IPS-18a (cell line): ENCODE measurements at regions not wholly inside any gene's neighbourhood (a gene's known extent, or its start where the extent isn't known, plus 50 kb on each side); places are given as distances from the start of the nearest gene placed in this dataset.

Experiments used
- H3K27ac ChIP-seq: one replicate; pipeline ENCODE4 v1.5.1; 2013; ENCODE audit warnings: low read length
- H3K27me3 ChIP-seq: one replicate; pipeline ENCODE4 v1.6.1; 2013; ENCODE audit warnings: mild to moderate bottlenecking, low read length; ENCODE audit not compliant: control insufficient read depth, insufficient read depth
- H3K36me3 ChIP-seq: one replicate; pipeline ENCODE4 v1.6.1; 2013; ENCODE audit warnings: low read depth, low read length; ENCODE audit not compliant: control insufficient read depth
- H3K4me1 ChIP-seq: one replicate; pipeline ENCODE4 v1.6.1; 2013; ENCODE audit warnings: low read depth, low read length; ENCODE audit not compliant: control insufficient read depth
- H3K4me3 ChIP-seq: one replicate; pipeline ENCODE4 v1.5.1; 2013; ENCODE audit warnings: low read length
- H3K9ac ChIP-seq: one replicate; pipeline ENCODE4 v1.6.1; 2013; ENCODE audit warnings: mild to moderate bottlenecking, low read length, moderate library complexity
- H3K9me3 ChIP-seq: one replicate; pipeline ENCODE4 v1.6.1; 2013; ENCODE audit warnings: low read depth, low read length; ENCODE audit not compliant: control insufficient read depth

DNA sequence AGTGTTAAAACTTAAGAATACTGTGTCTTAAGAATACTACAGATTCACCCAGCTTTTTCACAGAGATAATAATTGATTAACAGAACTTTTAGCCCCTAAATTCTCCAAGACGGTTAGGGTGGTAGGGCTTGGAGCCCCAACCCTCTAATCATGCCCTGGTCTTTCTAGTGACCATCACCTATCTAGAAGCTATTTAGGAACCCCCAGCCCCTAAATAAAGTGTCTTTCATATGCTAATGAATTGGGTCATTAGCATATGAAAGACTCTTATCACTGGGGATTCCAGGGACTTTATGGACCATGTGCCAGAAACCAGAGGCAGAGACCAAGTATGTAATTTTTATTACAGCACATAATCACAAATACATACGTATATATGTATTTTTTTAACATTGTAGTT lies 999.7 kb upstream of the RAG2 start:
- H3K9ac ChIP-seq, result no peak overlapping the region
- peaks cover 16% of the 10 kb centered on the region for H3K4me1 ChIP-seq
- H3K9me3 ChIP-seq, result no peaks in the 10 kb centered on the region
- no peak overlapping the region for H3K27ac ChIP-seq
- H3K27me3 ChIP-seq, result no peaks in the 10 kb centered on the region
- H3K36me3 ChIP-seq, result no peaks in the 10 kb centered on the region
- H3K4me3 ChIP-seq, result no peak overlapping the region

DNA sequence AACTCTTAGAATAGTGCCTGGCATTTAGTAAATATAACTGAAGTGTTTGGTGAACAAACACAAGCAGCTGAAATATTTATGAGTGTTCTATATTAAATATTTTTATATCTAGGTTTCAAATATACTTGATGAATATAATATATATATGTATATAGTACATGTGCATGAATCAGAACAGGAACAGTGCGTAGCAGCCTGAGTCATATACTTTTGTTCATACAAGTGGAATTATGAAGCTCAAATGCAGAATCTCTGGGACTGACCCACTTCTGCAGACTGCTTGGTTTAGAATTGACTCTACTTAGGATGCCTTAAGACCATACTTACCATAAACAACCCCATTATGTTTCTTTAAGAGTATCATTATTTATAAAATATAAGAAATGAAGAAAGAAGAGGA lies 997.8 kb upstream of the RAG2 start:
- Histone ChIP-seq H3K27ac (no peak overlapping the region), H3K9me3 (no peaks in the 10 kb centered on the region), H3K4me3 (no peak overlapping the region), H3K27me3 (no peaks in the 10 kb centered on the region), H3K4me1 (peaks cover 16% of the 10 kb centered on the region), H3K9ac (no peak overlapping the region), H3K36me3 (no peaks in the 10 kb centered on the region)

DNA sequence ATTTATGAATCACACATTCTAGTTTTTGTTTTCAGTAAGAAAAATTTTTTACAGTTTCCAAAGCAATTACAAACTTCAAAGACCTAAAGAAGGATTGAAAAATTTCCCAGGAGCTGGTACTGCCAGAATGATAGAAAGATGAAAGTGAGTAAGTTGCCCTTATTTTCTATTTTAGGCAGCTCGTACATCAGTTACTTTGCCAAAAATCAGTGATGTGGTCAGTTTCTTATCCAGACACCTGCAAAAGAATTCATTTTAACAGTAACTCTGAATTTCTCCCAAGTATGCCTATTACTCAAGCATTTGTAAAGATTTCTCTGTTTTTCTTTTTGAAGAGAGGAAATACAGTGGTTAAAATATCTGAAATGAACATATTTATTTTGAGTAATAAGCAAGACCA lies 976.3 kb upstream of the RAG2 start:
- H3K4me3 ChIP-seq, result no peak overlapping the region
- H3K9me3 ChIP-seq, result no peaks in the 10 kb centered on the region
- no peak overlapping the region for H3K27ac ChIP-seq
- no peak overlapping the region for H3K9ac ChIP-seq
- no peaks in the 10 kb centered on the region for H3K4me1 ChIP-seq
- H3K27me3 ChIP-seq, result no peaks in the 10 kb centered on the region
- H3K36me3 ChIP-seq, result no peaks in the 10 kb centered on the region

DNA sequence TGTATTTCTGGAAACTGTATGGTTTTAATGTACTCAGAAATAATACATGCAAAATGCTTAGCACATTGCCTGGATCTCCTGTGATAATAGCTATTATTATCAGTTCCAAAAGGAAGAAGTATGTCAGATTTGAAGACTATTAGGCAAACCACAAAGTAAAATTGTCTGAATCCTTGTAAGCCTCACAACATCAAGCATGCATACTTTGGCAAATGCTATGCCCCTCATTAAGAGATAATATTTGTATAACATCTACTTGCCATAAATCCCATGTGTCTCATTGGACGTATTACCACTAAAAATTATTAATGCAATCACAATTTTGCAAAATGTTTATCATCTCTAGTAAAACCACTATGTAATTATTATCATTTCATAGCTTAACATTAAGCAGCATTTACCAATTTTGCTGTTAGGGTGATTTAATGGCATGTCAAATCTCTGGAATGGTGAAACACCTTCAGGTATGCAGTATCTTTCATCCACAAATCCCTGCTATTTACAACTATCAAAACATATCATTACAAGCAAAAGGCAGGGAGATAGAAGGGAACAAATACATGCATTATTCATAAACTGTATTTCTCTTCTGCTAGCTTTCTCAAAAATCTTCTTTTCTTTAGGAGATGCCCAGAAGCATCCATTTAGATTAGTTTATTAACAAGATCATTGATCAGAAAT lies 974.6 kb upstream of the RAG2 start:
- Histone ChIP-seq H3K9ac (no peak overlapping the region), H3K9me3 (no peaks in the 10 kb centered on the region), H3K4me3 (no peak overlapping the region), H3K36me3 (no peaks in the 10 kb centered on the region), H3K4me1 (no peaks in the 10 kb centered on the region), H3K27ac (no peak overlapping the region), H3K27me3 (no peaks in the 10 kb centered on the region)

DNA sequence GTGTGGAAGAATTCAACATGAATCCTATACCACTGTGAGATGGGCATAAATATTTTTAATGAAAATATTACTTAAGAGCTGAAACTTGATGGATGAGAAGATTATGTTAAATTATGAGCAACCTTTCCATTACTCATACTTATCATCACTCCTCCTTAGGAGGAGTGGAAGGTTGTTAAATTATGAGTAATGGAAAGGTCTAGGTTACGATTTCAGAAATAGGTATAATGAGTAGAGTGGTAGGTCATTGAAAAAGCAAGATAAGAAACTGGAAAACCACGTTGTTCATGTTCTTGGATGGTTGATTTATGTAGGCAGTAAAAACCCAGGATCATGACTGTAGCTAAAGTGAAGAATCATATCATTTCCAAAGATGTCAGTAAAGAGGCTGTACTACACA lies 973.2 kb upstream of the RAG2 start:
- Histone ChIP-seq H3K4me1 (no peaks in the 10 kb centered on the region), H3K27me3 (no peaks in the 10 kb centered on the region), H3K4me3 (no peak overlapping the region), H3K27ac (no peak overlapping the region), H3K9me3 (peaks cover 4% of the 10 kb centered on the region), H3K9ac (no peak overlapping the region), H3K36me3 (no peaks in the 10 kb centered on the region)

DNA sequence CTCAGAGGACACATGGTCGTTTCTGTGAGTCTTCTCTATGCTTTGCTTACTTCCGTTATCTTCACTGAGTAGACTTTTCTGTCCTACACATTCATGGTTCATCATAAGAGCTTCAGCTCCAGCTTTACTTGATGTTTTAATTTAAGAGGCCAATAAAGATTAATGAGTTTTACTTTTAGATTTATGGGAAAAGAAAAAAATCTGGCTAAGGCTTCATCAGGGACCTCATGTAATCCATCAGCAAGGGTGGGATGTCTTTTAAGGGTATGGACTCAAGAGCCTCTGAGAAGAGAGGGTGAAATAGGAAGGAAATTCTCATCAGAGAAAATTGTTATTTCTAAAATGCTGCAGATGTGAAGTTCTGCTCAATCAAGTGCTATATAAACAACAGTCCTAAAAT lies 963.0 kb upstream of the RAG2 start:
- Histone ChIP-seq H3K9me3 (no peaks in the 10 kb centered on the region), H3K4me1 (no peaks in the 10 kb centered on the region)

DNA sequence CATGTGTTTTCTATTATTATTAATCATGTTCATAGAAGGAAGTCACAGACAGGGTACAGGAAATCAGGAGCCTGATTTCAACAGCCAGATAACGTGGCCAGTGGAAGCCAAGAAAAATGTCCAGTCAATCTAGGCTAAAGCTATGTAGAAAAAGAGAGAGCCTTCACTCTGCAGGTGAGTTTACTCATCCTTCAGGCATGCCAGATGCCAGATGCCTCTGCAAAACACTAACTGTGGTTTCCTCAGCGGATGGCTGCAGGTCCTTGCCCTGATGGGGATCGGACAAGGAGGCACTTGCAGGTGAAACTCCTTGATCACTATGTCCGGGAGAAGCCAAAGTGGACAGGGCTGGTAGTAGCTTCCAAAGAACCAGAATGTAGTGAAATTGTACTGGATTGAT lies 962.3 kb upstream of the RAG2 start:
- H3K36me3 ChIP-seq, result no peaks in the 10 kb centered on the region
- no peaks in the 10 kb centered on the region for H3K4me1 ChIP-seq
- no peak overlapping the region for H3K9ac ChIP-seq
- no peak overlapping the region for H3K27ac ChIP-seq
- H3K9me3 ChIP-seq, result no peaks in the 10 kb centered on the region
- H3K4me3 ChIP-seq, result no peak overlapping the region
- H3K27me3 ChIP-seq, result no peaks in the 10 kb centered on the region

More for the DNA sequence above, 963.0 kb upstream of the RAG2 start:
- no peaks in the 10 kb centered on the region for H3K36me3 ChIP-seq
- H3K4me3 ChIP-seq, result no peak overlapping the region
- H3K27ac ChIP-seq, result no peak overlapping the region
- no peak overlapping the region for H3K9ac ChIP-seq
- no peaks in the 10 kb centered on the region for H3K27me3 ChIP-seq

DNA sequence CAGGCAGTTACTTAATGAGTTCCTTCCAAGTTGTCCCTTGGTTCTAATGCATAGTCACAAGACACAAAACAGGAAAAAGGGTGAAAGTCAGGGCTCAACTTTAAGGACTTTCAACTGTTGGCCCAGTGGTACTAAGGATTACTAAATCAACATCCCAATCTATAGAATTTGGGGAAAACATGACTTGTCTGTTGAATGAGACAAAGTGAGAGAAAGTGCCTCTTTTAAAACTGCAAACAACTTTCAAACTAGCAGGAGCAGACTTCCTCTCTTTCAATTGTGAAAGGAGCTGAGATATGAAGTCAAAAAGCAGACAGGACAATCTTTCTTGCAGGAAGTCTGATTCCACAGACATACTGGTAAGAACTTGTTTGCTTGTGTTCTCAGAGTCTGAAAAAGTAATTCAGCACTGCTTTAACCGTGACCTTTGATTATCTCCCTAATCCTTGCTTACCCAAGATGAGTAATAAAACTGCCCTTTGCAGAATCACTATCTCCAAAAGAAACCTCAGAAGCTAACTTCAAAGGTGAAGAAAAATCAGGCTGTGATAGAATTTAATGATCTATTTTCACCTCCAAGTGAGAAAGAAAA lies 960.7 kb upstream of the RAG2 start:
- H3K9me3 ChIP-seq, result no peaks in the 10 kb centered on the region
- no peak overlapping the region for H3K4me3 ChIP-seq
- H3K4me1 ChIP-seq, result no peaks in the 10 kb centered on the region
- H3K27me3 ChIP-seq, result no peaks in the 10 kb centered on the region
- H3K36me3 ChIP-seq, result no peaks in the 10 kb centered on the region
- no peak overlapping the region for H3K27ac ChIP-seq
- H3K9ac ChIP-seq, result no peak overlapping the region

DNA sequence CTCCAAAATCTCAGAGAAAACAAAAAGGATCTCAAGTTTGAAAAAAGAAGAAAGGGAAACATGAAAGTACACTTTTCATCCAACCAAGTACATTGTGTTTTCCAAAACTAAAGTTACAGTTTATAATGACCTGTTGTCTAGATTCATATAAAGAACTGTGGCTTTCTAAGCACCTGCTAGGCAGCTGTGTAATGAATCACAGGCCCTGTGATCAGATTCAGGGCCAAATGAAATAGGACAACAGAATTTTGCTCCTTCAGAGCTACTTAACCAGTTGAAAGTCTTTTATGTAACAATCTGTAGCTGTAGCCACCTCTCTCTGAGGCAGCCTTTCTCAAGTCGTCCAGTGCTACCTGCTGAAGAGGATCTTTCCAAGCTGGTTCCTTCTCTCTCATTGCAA lies 960.0 kb upstream of the RAG2 start:
- Histone ChIP-seq H3K4me1 (no peaks in the 10 kb centered on the region), H3K27me3 (no peaks in the 10 kb centered on the region), H3K9ac (no peak overlapping the region)

DNA sequence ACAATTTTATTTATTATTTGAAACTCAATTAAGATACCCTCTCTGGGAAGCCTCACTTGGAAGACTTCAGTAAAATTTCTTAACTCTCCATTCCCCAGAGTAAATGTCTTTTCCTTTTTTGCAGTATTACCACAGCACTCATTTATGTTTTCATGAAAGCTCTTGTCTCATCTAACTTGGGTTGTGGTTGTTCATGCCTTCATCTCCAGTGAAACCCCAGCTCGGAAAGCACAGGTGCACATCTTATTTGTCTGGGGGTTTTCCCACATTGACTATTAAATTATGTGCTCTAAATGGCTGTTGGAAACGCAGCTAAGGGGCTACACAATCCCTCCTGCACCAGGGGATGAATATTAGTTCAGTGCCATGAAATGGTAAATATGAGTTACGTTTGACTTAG lies 954.2 kb upstream of the RAG2 start:
- Histone ChIP-seq H3K27me3 (no peaks in the 10 kb centered on the region), H3K27ac (no peak overlapping the region), H3K9me3 (no peaks in the 10 kb centered on the region), H3K4me1 (no peaks in the 10 kb centered on the region), H3K9ac (no peak overlapping the region), H3K36me3 (no peaks in the 10 kb centered on the region), H3K4me3 (no peak overlapping the region)

More for the DNA sequence above, 960.0 kb upstream of the RAG2 start:
- Histone ChIP-seq H3K27ac (no peak overlapping the region), H3K36me3 (no peaks in the 10 kb centered on the region), H3K9me3 (no peaks in the 10 kb centered on the region), H3K4me3 (no peak overlapping the region)

DNA sequence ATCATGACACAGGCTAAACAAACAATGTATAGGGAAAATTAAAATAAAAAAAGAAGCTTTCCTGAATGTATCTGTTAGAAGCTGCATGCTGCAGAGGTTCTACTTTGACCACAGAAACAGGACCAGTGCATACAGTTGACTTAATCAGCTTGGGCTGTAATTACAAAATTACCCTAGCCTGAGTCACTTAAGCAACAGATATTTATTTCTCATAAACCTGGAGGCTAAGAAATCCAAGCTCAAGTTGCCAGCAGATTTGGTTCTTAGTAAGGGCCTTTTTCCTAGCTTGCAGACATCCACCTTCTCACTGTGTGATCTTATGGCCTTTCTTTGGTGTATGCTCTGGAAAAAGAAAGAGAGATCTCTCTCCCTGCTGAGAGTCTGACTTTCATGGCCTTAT lies 946.5 kb upstream of the RAG2 start:
- no peaks in the 10 kb centered on the region for H3K27me3 ChIP-seq
- no peaks in the 10 kb centered on the region for H3K4me1 ChIP-seq
- H3K36me3 ChIP-seq, result no peaks in the 10 kb centered on the region
- H3K4me3 ChIP-seq, result no peak overlapping the region
- no peak overlapping the region for H3K9ac ChIP-seq
- H3K9me3 ChIP-seq, result peaks cover 4% of the 10 kb centered on the region
- no peak overlapping the region for H3K27ac ChIP-seq

DNA sequence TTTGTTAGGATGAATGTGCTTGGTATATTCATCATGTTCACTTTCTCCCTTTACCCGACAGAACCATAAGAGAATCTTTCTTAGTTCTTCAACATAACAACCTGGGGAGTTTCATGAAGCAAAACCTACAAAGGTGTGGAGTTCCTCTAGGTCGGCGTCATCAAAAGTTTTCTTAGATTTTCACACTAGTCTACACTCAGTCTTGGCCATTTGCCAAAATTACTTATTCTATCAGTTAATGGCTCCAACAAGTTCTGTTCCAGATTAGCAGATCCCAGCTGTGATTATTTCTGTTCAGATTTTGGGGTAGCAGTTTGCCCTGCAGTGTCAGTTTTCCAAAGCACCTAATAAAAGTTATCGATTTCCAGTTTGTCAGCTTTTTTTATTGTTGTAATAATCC lies 935.8 kb upstream of the RAG2 start:
- H3K4me3 ChIP-seq, result no peak overlapping the region
- H3K9ac ChIP-seq, result no peak overlapping the region
- H3K36me3 ChIP-seq, result no peaks in the 10 kb centered on the region
- H3K27me3 ChIP-seq, result no peaks in the 10 kb centered on the region
- H3K27ac ChIP-seq, result no peak overlapping the region
- H3K9me3 ChIP-seq, result peaks cover 9% of the 10 kb centered on the region
- peaks cover 5% of the 10 kb centered on the region for H3K4me1 ChIP-seq
